Omental fat pad (tissue), 3 donors: ENCODE measurements at regions not wholly inside any gene's neighbourhood (a gene's known extent, or its start where the extent isn't known, plus 50 kb on each side); places are given as distances from the start of the nearest gene placed in this dataset.

Experiments used
- ATAC-seq: fragments of 150-250 bp; one replicate; pipeline ENCODE4 v1.9.1; 2016; ENCODE audit warnings: mild to moderate bottlenecking, moderate library complexity; ENCODE audit not compliant: low FRiP score
- DNase-seq: peaks from one replicate; pipeline ENCODE4 v3.0.0-alpha.2; 2019; ENCODE audit warnings: low spot score
- TF ChIP-seq, protein P1 (sequence below), 3 donors: fragments of 450-650 bp; IDR thresholded peaks; one replicate each; pipeline ENCODE4 v1.5.1; 2016 to 2017; ENCODE audit warnings: antibody characterized with exemption in 3 of 3, mild to moderate bottlenecking in 3 of 3, moderate library complexity in 2 of 3

DNA sequence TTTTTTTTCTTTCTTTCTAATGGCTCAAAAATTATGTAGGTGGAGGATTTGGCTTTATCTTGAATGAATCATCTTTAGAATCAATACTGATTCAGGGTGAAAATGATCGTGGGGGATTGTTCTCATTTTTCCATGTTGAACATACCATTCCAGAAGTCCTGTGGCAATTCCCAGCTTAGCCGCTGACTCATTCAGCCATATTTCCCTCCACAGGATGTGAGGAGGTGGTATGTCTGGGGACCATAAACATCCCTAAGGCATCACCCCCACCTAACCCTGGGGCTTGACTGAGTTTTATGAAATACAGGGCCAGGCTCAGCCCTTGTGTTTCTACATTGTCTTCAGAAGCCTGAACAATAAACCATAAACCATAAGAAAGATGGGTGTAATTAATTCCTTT lies 92.7 kb upstream of the FN1 start:
- DNase-seq = no peak

DNA sequence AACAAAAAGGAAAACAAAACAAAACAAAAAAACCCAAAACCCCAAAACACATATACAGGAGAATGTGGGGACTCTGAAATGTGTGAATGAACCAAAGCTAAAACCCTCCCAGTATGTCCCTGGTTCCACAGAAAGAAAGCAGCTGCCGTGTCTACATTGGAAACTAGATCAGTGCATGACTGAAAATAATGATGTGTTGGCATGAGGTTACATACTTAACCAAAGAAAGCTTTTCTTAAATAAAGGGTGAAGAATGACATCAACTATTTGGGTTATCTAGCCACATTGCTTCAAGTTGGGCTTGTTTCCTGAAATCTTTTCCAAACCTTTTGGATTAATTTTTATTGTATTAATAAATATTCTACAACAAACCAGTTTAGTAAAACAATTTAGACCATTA lies 91.9 kb upstream of the FN1 start:
- DNase-seq = no peak
- no peak for ATAC-seq
- TF ChIP-seq, protein P1, sequence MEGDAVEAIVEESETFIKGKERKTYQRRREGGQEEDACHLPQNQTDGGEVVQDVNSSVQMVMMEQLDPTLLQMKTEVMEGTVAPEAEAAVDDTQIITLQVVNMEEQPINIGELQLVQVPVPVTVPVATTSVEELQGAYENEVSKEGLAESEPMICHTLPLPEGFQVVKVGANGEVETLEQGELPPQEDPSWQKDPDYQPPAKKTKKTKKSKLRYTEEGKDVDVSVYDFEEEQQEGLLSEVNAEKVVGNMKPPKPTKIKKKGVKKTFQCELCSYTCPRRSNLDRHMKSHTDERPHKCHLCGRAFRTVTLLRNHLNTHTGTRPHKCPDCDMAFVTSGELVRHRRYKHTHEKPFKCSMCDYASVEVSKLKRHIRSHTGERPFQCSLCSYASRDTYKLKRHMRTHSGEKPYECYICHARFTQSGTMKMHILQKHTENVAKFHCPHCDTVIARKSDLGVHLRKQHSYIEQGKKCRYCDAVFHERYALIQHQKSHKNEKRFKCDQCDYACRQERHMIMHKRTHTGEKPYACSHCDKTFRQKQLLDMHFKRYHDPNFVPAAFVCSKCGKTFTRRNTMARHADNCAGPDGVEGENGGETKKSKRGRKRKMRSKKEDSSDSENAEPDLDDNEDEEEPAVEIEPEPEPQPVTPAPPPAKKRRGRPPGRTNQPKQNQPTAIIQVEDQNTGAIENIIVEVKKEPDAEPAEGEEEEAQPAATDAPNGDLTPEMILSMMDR (IDR thresholded peaks at IDR 0.05) = no peak

More for the DNA sequence above, 92.7 kb upstream of the FN1 start:
- ATAC-seq = no peak
- TF ChIP-seq, protein P1 (IDR thresholded peaks at IDR 0.05) = no peak

DNA sequence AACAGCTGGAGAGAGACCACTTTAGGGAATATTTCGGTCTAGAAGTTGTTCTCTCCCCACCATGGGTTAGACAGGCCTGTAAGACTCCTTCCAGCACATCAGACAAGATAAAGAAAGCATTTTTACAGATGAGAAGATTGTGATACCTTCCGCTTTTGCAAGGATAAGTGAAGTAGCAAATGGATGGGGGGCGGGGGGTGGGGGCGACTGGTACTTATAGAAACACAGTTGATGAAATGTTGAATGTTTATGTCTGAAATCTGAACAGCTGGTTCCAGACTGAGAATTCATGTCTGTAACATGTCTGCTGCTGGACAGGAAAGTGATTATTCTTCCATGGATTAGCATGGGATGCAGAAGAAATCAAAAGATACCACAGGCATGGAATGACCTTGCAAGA lies 90.5 kb upstream of the FN1 start:
- TF ChIP-seq, protein P1 (IDR thresholded peaks at IDR 0.05) = no peak
- ATAC-seq (no peak), DNase-seq (no peak)

DNA sequence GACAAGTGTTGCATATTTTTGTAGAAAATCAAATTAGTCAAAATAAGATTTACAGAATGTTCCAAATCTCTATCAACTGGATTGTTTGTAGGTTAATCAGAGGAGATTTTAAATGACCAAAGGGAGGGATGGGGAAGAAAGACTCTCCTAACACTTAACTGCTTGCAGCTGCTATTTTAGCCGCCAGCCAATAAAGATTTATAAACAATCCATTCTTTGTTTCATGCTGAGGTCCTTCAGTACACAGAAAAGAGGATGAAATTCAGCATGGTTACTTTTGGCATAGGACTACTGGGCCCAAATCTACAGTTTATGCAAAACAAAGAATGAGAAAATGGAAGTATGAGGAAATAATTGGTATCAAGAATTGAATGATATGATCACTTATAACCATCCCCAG lies 86.4 kb upstream of the FN1 start:
- TF ChIP-seq, protein P1 (IDR thresholded peaks at IDR 0.05) = no peak
- ATAC-seq = no peak
- no peak for DNase-seq

DNA sequence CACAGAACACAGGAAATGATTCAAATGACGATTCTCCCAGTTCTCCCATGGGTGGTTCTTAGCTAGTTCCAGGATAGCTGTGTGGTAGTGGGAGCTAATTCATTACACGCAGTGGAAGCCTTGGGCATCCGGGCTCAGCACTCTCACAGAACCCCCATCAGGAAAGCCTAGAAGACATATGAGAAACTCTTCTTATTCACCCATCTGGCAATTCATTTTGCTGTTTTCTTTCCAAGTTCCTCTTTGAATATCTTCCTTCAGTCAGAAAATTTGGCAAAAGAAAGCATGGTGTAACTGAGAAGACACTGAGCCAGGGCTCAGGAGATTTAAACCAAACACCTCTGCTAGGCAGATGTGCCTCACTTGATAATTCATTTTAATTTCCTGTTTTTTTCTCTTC lies 85.2 kb upstream of the FN1 start:
- DNase-seq = no peak
- ATAC-seq = no peak
- TF ChIP-seq, protein P1 (IDR thresholded peaks at IDR 0.05) = no peak

DNA sequence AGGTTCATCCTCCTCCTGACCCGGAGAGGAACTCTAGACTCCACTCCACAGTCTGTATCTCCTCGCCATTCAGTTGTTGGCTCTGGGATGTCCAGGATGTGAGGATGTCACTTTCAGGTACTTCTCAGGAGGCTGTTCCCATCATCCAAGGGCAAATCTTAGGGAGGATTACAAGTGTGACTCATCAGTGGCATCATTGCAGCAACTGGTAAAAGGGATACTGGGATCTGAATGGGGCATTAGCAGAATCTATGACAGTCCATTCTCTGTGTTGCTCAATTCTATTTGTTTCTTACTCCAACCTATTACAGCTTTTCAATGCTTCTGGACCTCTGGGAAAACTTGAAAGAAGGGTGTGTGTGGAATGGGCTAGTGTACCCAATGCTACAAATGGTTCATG lies 81.5 kb upstream of the FN1 start:
- ATAC-seq (no peak), DNase-seq (no peak)
- TF ChIP-seq, protein P1 (IDR thresholded peaks at IDR 0.05) = no peak

DNA sequence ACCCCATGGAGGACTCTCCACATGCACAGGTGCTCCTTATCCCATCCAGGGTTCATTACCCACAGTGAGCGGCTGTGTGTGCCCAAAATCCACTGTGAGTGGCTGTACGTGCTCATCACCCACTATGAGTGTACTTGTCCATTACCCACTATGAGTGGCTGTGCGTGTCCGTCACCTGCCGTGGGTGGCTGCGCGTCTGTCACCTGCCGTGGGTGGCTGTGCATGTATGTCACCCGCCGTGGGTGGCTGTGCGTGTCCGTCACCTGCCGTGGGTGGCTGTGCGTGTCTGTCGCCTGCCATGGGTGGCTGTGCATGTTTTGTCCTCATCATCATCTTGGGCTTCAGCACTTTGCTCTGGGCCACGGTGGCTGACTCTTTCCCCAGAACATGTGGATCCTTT lies 78.6 kb upstream of the FN1 start:
- ATAC-seq (no peak), DNase-seq (no peak)
- TF ChIP-seq, protein P1 (IDR thresholded peaks at IDR 0.05) = no peak
